ENCODE measurements at regions not wholly inside any gene's neighbourhood (a gene's known extent, or its start where the extent isn't known, plus 50 kb on each side); places are given as distances from the start of the nearest gene placed in this dataset.

DNA sequence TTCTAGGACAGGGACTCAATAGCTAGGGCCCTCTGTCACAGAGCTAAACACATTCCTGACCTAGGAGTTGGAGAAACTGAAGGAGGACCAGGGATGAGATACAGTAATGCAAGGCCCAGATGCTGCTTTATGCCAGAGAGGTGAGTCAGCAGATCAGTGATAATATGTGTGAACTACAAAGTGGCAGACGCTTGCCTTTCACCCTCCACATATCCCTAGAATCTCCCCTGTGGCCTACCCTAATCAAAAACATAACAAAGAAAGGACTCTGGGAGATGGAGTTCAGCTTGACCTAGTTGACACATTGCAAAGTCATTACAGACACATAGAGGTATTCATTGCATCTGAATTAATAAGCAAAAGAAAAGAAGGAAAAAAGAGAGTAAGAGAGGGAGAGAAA is 417.6 kb upstream of the DYNLRB2 start:
- Histone ChIP-seq H2AFZ (ENCODE audit: low read length) (no peak overlapping the region), H3K27me3 (ENCODE audit: insufficient read depth, low read length) (no peaks in the 10 kb centered on the region), H4K5ac (ENCODE audit: insufficient read length, low read depth, low read length) (no peak overlapping the region), H3K4me2 (ENCODE audit: insufficient read depth, insufficient read length, low read length) (no peak overlapping the region), H3K4ac (ENCODE audit: low read depth, low read length) (no peak overlapping the region), H3K79me1 (ENCODE audit: insufficient read depth, low read depth, low read length, poor library complexity, severe bottlenecking) (no peaks in the 10 kb centered on the region), H3K9ac (ENCODE audit: extremely low read depth, insufficient read length, low read length) (no peak overlapping the region), H2BK12ac (ENCODE audit: insufficient read length, low read depth, low read length) (no peak overlapping the region), H4K20me1 (ENCODE audit: control insufficient read depth, insufficient read depth, insufficient read length) (no peaks in the 10 kb centered on the region), H3K23ac (ENCODE audit: insufficient read length, low read depth, low read length) (no peak overlapping the region), H2AK5ac (ENCODE audit: insufficient read length, low read length) (no peak overlapping the region), H3K27ac (ENCODE audit: insufficient read length, low read depth, low read length) (no peak overlapping the region), H2BK20ac (ENCODE audit: low read depth, low read length, poor library complexity, severe bottlenecking) (no peak overlapping the region), H2BK15ac (ENCODE audit: low read depth, low read length) (no peak overlapping the region), H3K18ac (ENCODE audit: insufficient read length, low read depth, low read length) (no peak overlapping the region), H3K14ac (ENCODE audit: insufficient read depth, low read length) (no peak overlapping the region), H2BK120ac (ENCODE audit: low read depth, low read length, poor library complexity, severe bottlenecking) (no peak overlapping the region), H3T11ph (ENCODE audit: low read length) (no peak overlapping the region), H3K4me1 (ENCODE audit: insufficient read depth, low read length) (no peaks in the 10 kb centered on the region), H3K23me2 (ENCODE audit: insufficient read length, low read depth, low read length, poor library complexity, severe bottlenecking) (no peaks in the 10 kb centered on the region), H4K91ac (ENCODE audit: insufficient read length, low read depth, low read length) (no peak overlapping the region), H4K8ac (replicated peaks; ENCODE audit: insufficient read length, low read depth, low read length) (no peak overlapping the region), H3K9me3 (ENCODE audit: control insufficient read depth, low read depth, low read length) (no peaks in the 10 kb centered on the region), H2BK5ac (ENCODE audit: insufficient read length, low read length) (no peak overlapping the region), H3K79me2 (ENCODE audit: insufficient read depth, low read length) (no peaks in the 10 kb centered on the region), H3K56ac (ENCODE audit: insufficient read length, low read depth, low read length) (no peak overlapping the region)
- no peaks in the 10 kb centered on the region for H3K9me3 Mint-ChIP-seq
- H3K27ac Mint-ChIP-seq, result no peak overlapping the region
- no peak overlapping the region for H3K4me3 Mint-ChIP-seq
- no peaks in the 10 kb centered on the region; a peak in 1 of 4 replicates for H3K4me1 Mint-ChIP-seq
- H3K27me3 Mint-ChIP-seq (ENCODE audit: low read depth), result no peaks in the 10 kb centered on the region; the same call in 1 of the 2 replicates
- DNase-seq, result no peak
- no peaks in the 10 kb centered on the region; a peak in 1 of 7 replicates for H3K36me3 Mint-ChIP-seq (ENCODE audit: insufficient read depth in 1 of 3, low read depth in 3 of 3)
- TF ChIP-seq, protein P1, sequence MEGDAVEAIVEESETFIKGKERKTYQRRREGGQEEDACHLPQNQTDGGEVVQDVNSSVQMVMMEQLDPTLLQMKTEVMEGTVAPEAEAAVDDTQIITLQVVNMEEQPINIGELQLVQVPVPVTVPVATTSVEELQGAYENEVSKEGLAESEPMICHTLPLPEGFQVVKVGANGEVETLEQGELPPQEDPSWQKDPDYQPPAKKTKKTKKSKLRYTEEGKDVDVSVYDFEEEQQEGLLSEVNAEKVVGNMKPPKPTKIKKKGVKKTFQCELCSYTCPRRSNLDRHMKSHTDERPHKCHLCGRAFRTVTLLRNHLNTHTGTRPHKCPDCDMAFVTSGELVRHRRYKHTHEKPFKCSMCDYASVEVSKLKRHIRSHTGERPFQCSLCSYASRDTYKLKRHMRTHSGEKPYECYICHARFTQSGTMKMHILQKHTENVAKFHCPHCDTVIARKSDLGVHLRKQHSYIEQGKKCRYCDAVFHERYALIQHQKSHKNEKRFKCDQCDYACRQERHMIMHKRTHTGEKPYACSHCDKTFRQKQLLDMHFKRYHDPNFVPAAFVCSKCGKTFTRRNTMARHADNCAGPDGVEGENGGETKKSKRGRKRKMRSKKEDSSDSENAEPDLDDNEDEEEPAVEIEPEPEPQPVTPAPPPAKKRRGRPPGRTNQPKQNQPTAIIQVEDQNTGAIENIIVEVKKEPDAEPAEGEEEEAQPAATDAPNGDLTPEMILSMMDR (conservative IDR thresholded peaks at IDR 0.05), result no peak
- no CpG with 5 or more reads among the region's 1 CpG for WGBS (ENCODE audit: extremely low coverage, insufficient read length, low lambda C conversion rate)

Measured in H9 (cell line).